Left colon (tissue), 2 donors: ENCODE measurements at regions not wholly inside any gene's neighbourhood (a gene's known extent, or its start where the extent isn't known, plus 50 kb on each side); places are given as distances from the start of the nearest gene placed in this dataset.
A peak's percentile ranks its signal among the peaks of the same experiment; 100 is the strongest.

Source experiments
- ATAC-seq: fragments of 200-7000 bp; cut with Tn5 transposase; one replicate; pipeline ENCODE4 v1.9.1; 2020; ENCODE audit warnings: mild to moderate bottlenecking, moderate library complexity
- DNase-seq, 2 donors: peaks; one replicate each; pipeline ENCODE4 v3.0.0-alpha.2; 2020
- intact Hi-C, 2 donors: fragments of 100-400 bp; cut with DNase I in 1 of 2; cut with micrococcal nuclease in 1 of 2; formaldehyde crosslinking; loops; one replicate each; pipeline versions ENCODE4 v1.11.2 to v1.14.0; 2022; cut with DNase I, micrococcal nuclease
- donor health status: DM: no; HTN: no; CAD: no.
- donor health status: DM: yes; HTN: yes; CAD: no.

DNA sequence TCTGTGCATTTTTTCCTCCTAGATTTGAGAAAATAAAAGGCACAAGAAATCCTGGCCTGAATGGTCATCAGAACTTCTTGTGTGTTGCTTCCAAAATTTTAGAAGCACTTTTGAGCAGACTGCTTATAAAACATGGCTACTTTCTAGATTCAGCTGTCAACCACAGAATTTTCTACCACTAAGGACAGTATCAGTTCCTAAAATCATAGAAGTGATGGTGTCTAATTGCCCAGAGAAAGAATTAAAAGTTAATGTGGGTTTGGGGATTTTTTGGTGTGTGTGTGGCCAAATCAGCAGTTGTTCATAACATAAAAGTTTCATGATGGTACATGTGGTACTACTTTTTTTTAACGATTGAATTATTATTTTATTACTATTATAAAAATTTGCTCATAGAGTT is 171.4 kb upstream of the SNX7 start:
- ATAC-seq (no peak), DNase-seq (no peak)
- intact Hi-C loops: no loop called here

DNA sequence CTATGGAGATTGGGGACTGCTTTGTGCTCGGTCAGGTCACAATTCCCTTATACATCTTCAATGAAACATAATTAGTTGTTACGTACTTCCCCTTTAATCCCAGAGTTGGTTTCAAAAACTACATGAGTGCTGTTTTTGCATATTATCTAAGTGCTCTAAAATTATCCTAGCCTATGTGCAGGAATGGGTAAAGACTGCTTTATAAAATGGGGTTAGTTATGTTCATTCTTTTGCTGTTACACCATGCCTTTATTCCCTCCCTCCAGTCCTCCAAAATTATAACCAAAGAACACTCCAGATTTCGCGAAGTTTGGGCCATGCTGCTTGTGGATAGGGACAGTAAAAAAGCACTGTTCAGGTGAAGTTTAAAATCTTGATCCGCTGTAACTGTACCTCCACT is 173.9 kb upstream of the SNX7 start:
- intact Hi-C loops: no loop called here
- DNase-seq: no peak

DNA sequence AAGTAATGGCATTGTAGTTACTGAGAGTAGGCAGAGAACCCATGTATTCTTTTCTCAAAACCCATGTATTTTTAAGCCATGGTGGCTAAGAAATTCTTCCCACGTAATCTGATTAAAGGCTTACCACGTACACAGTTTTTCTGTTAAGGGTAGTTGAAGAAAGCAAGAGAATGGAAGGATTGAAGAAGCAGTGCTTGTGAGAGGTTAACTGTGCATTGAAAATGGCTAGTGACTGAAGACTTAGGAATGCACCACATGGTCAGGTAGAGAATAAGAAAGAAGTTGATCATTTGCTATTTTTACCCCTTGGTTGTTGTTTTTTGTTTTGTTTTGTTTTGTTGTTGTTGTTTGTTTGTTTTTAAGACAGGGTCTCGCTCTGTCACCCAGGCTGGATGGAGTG is 178.9 kb upstream of the SNX7 start:
- DNase-seq: no peak
- ATAC-seq: no peak
- intact Hi-C loops: no loop called here

More for the DNA sequence above, 173.9 kb upstream of the SNX7 start:
- ATAC-seq: no peak

DNA sequence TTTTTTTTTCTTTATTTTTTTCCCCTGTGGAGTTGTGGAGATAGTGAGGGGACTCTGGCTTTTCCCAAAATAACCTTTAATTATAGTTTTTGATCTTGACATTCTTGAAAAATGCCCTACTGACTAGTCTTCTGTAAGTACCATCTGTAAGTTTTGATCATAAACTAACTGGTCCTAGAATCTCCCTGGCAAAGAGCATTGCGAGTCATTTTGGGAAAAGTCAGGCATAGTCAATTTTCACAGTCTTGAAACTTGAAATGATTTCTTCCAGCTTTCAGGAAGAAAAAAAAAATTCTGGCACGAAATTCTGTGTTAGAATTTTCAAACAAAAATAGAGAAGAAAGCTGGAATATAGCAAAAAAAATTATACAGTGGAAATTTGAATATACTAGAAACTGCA is 181.2 kb upstream of the SNX7 start:
- DNase-seq (no peak), ATAC-seq (no peak)
- intact Hi-C loops: no loop called here

DNA sequence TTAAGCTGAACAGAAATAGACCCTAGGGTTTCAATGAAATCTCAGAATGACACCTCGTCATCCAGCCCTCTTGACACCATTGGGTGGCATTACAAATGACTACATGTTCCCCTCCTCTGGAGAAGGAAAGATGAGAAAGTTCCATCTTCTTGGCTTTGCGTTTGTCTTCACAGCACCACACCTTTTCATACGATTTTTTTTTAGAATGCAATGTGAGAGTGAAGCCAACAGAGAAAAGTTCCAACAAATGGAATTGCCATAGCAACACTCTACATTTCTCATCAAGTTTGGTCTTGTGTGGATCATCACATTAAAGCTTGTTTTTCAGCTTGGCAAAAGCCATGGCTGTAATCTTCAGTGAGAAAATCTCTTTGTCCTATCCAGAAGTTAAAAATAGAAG is 183.4 kb upstream of the SNX7 start:
- ATAC-seq (no peak), DNase-seq (no peak)
- intact Hi-C loops: no loop called here

DNA sequence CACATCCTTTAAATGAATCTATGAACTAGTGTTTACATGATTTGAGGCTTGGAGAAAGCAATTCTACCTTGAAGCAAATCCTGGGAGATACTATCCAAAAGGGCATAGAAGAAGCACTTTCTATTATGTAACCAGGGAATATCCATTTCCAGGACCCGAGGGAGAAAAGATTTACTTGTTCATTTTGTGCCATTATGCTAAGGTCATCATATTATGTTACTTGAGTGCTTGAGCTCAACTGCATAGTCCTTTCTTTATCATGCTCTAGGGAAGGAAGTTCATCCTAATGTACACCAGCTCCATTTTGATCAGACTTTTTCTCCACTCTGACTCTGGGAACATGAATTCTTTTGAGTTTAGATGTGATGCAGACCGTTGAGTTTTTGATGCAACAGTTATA is 188.6 kb upstream of the SNX7 start:
- intact Hi-C loops: no loop called here

DNA sequence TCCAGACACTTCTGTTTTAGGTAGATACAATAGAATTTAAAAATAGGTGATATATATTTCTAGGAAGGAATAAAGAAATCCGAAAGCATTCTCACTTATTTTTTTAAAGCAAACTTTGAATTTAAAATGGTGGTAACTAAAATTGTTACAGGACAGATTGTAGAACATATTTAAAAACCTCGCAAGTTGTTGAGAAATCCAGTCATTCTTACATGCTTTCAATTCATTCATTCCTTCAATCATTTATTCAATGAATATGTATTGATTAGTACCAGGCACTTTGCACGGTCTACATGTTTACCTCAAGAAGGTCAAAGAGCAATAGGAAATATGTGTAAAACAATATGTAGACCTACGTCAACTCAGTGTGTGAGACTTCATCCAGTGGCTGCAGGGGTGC is 189.9 kb upstream of the SNX7 start:
- intact Hi-C loops: no loop called here
- no peak for DNase-seq
- ATAC-seq: no peak

More for the DNA sequence above, 188.6 kb upstream of the SNX7 start:
- ATAC-seq: no peak
- DNase-seq: no peak

DNA sequence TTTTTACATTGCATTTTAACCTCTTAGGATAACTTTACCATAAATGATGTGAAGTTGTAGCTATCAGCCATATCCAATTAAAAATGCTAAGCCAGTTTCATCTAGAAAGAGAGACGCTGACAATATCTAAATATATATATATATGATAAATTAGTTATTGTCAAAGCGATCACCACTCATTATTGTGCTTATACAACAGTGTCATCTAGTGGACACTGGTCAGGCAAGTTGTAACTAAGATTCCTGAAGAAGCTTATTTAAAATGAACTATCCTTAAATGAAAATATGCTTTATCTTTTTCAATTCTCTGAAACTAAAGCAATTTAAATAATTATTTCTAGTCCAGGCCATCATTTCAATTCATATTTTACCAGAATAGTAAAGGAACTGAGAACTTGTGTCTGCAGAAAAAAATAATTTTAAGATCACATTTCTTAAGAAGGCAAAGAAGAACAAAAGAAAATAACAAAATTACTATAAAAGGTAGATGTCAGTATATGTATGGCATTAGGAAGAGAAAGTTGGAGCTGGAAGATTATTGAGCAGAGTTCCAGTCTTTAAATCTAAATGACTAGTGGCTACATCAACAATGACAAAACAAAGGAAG is 193.3 kb upstream of the SNX7 start:
- DNase-seq (no peak), ATAC-seq (peak; percentile 58)
- intact Hi-C loops: no loop called here

DNA sequence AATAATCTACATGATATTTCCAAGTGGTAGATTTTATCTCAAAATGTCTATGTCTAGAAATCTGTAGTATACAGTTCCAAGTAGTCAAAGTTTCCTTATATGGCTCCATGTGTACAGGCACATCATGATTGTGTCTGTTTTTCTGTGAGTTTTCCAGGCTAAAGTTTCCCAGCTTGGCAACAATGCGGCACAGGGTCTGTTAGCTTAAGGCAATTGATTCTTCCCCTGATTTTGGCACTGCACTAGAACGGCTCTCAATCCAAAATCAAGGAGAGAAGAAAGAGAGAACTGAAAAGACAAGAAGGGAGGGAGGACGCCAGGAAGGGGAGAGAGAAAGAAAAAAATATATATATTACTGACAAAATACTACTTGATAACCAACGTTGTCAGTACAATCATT is 193.9 kb upstream of the SNX7 start:
- intact Hi-C loops: no loop called here
- ATAC-seq: no peak
- no peak for DNase-seq

DNA sequence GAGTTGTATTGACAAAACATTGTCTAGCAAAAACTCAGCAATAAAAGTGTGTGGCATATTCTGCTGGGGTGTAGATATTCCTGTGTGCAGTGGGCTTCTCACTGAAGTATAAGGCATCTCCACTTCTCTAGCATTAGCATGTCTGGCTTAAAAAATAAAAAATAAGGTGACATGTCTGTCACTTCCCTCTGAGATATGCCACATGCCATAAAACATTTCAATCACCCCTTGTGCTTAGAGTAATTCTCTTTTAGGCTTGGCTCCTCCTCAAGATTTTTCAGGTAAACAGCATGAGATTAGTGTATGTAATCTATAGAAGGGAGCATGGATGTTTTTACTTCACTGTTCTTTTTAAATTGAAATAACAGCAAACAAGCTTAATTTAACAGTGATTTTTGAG is 194.4 kb upstream of the SNX7 start:
- DNase-seq: no peak
- ATAC-seq: no peak
- intact Hi-C loops: no loop called here

DNA sequence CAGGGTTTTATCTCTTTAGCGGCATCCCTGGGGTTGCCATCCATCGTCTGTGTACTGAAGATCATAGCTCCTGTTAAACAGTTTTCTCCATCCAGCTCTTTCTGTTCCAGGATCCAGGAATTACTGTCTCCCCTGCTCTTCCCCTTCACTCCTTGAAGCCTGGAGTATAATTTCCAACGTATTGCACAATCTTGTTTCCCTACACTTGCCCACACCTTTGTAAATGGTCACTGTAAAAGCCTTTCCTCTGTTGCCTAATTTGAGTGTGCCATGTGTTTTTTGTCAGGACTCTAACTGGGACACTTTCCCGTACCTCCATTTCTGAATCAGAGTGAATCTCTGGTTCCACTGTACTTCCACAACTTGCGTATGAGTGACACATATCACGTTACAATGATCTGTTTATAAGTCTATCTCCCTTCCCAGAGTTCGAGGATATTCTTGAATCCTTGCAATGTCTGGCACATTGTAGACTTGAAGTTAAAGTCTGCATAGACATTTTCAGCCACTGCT is 199.6 kb upstream of the SNX7 start:
- intact Hi-C loops: no loop called here
- DNase-seq: no peak
- no peak for ATAC-seq

DNA sequence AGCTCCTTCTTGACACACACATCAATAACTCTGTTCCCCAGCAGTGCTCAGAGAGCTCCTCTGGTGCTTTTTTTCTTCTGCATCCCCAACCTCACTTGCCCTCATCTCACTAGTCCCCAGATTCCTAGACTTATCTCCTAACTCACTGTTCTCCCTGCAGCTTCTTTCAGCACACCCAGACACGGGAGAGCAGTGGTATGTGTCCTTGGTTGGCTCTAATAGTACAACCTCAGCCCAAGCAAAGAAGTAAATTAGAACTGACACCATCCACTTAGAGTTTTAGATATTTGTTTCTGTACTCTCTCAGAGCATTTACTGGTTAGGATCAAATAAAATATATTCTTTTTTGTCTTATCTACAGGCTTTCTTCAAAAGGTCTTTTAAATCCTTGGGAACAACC is 201.4 kb upstream of the SNX7 start:
- DNase-seq (no peak), ATAC-seq (no peak)
- intact Hi-C loops: no loop called here

DNA sequence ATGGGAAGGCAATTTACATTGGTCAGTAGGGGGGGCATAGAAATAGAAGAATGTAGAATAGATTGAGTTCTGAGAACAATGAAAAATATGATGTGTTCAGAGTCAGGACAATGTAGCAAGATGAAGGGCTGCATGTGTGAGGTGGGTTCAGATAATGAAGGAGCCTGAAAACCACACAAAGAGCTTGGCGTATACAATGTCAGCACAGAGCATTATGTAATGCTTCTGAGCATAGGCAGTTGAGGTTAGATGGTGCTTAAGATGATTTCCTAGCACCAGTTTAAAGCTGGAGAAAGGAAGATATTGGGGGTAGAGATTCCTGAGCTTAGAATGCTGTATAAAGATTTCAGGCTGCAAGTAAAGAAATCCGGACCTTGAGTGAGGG is 202.0 kb upstream of the SNX7 start:
- DNase-seq (no peak), ATAC-seq (no peak)
- intact Hi-C loops: no loop called here

DNA sequence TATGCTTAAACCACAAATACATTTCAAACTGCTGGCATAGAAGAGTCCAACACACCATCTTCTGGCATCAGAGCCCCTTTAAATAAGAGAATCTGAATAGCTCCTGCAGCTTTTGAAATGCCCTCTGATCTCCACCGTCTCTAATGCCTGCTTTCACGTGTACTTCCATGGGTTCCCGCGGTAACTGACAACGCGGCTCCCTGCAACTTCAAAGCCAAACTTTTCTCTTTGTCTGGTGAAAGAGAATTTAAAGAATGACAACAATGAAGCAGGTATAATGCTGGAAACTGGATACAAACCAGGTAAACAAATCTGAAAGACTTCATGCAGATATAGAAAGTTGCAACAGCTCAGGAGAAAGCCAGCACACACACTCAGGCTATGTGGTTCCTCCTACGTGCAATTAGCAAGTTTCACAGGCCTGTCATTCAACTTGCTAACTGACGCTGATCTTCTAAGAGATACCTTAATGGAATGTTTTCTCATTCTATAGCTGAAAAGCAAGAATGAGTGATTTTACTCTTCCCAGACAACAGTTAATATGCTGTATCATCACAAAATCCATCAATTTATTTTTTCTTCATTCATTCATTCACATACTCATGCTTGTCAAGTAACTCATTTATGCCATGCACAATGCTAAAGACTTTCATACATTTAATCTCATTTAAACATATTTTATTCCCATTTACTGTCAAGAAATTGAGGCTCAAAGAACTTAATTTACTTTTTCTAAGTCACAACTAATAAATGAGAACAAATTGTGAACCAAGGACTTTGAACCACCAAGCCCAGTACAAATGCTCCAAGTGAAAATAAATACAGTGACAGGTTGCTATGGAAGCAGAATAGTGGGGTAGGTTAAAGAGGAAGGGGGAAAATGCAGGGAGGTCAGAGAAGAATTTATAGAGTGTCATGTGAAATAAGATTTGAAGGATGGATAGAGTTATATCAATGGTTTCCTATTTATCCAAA is 202.7 kb upstream of the SNX7 start:
- ATAC-seq: peak; percentile 69
- intact Hi-C loops: no loop called here
- no peak for DNase-seq

DNA sequence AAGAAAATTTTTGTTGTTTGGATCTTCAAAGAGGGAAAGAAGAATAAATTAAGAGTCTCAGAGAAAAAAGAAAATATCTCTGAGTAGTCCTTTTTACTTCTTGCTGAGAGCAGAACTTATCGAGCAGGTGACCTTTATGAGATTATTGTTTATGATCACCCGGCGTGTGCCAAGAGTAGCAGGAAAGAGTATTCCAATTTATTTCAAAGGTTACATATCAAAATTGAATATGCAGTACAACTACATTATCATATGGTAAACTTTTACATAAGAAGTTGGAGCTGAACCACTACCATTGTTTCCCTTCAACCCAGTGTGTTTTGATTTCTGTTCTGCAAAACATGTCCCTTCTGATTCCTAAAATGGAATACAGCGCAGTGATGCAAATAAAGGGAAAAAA is 204.3 kb upstream of the SNX7 start:
- intact Hi-C loops: no loop called here
- peak in 1 of 2 donors; percentile 7 for DNase-seq
- ATAC-seq: peak; percentile 77

DNA sequence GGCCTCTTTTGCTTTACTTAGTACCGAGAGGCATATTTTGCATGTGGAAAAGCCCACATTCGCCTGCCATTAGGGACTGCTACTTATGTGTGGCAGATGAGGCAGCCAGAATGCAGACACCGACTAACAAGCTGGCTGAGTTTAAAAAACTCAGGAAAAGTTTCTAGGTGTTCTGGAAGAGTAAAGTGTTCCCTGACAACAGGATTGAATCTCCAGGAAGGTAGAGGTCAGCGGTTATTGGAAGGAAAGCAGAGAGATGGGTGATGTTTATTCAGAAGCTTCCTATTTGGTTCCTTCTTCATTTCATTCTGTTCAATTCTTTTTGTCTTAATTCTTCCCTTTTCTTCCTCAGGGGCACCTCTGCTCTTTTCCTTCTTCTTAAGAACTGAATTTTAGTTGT is 206.9 kb upstream of the SNX7 start:
- ATAC-seq (no peak), DNase-seq (no peak)
- intact Hi-C loops: no loop called here

DNA sequence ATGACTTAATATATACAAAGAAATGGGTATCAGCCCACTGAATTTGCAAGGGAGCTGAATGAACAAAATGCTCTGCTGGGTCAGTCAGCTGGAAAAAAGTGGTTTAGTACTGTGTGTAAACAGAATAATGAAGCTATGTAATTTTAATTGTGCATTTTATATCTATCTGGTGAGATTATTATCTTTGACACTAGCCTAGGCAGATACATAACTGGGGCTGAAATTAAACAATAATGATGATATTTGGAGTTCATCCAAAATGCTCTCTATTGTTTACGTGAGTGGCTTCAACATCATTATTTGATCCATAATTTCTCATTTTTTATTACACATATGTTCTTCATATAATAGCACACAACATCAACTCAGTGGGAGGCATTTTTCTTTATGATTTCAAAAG is 208.5 kb upstream of the SNX7 start:
- ATAC-seq (no peak), DNase-seq (no peak)
- intact Hi-C loops: no loop called here

DNA sequence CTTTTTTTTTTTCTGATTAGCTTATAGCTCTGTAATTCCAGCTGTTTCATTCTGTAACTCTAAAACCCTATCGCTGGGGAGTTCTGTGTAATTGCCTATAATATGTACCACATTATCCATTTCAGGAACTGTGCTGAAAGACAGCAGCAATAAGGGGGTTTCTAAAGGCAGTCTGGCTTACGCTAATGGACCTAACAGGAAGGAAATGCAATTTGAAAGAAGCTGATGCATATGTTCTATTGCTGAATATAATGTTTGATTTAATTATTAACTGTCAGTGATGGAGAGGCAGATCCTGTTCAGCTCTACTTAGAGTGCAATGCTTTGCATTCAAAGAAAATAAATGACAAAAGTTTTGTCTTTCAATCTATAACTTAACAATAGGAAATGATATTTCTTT is 209.4 kb upstream of the SNX7 start:
- intact Hi-C loops: no loop called here
- DNase-seq (no peak), ATAC-seq (no peak)

DNA sequence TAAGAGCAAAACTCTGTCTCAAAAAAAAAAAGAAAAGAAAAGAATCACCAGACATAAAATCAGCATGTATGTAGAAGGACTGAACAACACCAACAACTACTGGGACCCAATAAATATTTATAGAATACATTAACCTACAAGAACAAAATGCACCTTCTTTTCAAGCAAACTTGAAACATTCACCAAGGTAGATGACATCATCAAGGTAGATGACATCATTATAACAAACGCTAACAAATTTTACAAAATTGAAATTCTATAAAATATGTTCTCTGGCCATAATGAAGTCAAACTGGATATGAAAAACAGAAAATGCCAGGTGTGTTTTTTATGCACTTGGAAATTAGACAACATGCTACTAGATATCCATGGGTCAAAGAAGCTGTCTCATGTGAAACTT is 220.2 kb upstream of the SNX7 start:
- no peak for ATAC-seq
- intact Hi-C loops: no loop called here
- DNase-seq: no peak

DNA sequence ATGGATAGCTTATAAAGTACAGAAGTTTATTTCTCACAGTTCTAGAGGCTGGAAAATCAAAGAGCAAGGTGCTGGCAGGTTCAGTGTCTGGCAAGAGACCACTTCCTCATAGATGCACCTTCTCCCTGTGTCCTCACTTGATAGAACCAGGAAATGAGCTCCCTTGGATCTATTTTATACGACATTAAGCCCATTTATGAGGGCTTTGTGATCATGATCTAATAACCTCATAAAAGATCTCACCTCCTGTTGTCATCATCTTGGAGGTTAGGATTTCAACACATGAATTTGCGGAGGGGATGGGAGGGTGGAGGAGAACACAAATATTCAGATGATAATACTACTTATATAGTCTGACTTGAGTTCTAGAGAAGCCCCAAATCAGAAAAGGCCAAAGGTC is 222.1 kb upstream of the SNX7 start:
- intact Hi-C loops: no loop called here
- no peak for ATAC-seq
- no peak for DNase-seq

DNA sequence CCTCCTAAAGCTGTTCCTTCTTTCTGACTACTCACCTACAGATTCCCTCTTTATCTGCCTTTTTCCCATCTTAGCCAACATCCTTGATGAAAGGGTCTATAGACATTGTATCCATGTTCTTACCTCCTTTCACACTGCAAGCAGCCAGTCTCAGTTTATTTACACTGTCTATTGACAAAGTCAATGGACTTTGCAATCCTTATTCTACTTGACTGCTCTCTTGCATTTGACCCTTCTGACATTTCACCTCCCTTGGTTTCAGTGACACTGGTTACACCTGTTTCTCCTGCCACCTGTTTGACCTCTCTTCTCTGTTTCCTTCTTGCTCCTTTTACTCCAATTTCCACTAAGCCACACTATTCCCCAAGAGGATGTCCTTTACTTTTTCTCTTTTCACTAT is 224.0 kb upstream of the SNX7 start:
- DNase-seq (no peak), ATAC-seq (peak; percentile 70)
- intact Hi-C loops: no loop called here
